ENCODE measurements at regions not wholly inside any gene's neighbourhood (a gene's known extent, or its start where the extent isn't known, plus 50 kb on each side); places are given as distances from the start of the nearest gene placed in this dataset.

GRCh38 chr2:128836559-128837100, 518.0 kb upstream of the HS6ST1 start:
- no peak for DNase-seq

GRCh38 chr2:128838244-128838643, 519.6 kb upstream of the HS6ST1 start:
- no peak for DNase-seq

GRCh38 chr2:128841803-128842202, 523.1 kb upstream of the HS6ST1 start:
- DNase-seq, result no peak

- DNase-seq, result no peak
Observed at GRCh38 chr2:128867311-128867710, 548.6 kb upstream of the HS6ST1 start.

- no peak for DNase-seq
Observed at GRCh38 chr2:128867936-128868636, 549.4 kb upstream of the HS6ST1 start.

- DNase-seq, result no peak
Observed at GRCh38 chr2:128868686-128869551, 550.3 kb upstream of the HS6ST1 start.

- DNase-seq, result no peak
Observed at GRCh38 chr2:128874608-128875007, 555.9 kb upstream of the HS6ST1 start.

- no peak for DNase-seq
Observed at GRCh38 chr2:128876986-128877983, 558.6 kb upstream of the HS6ST1 start.

GRCh38 chr2:128879161-128879560, 560.5 kb upstream of the HS6ST1 start:
- no peak for DNase-seq

GRCh38 chr2:128894896-128895295, 576.2 kb upstream of the HS6ST1 start:
- no peak for DNase-seq

- DNase-seq, result no peak
Observed at GRCh38 chr2:128901572-128902391, 583.1 kb upstream of the HS6ST1 start.

GRCh38 chr2:128903637-128904036, 585.0 kb upstream of the HS6ST1 start:
- no peak for DNase-seq

GRCh38 chr2:128911276-128911675, 592.6 kb upstream of the HS6ST1 start:
- DNase-seq, result no peak

- DNase-seq, result no peak
Observed at GRCh38 chr2:128914320-128914719, 595.7 kb upstream of the HS6ST1 start.

GRCh38 chr2:128921751-128922150, 603.1 kb upstream of the HS6ST1 start:
- DNase-seq, result no peak

GRCh38 chr2:128922154-128922553, 603.5 kb upstream of the HS6ST1 start:
- DNase-seq, result no peak

- DNase-seq, result no peak
Observed at GRCh38 chr2:128925631-128926030, 607.0 kb upstream of the HS6ST1 start.

GRCh38 chr2:128930101-128930500, 611.4 kb upstream of the HS6ST1 start:
- no peak for DNase-seq

- DNase-seq, result no peak
Observed at GRCh38 chr2:128940378-128940777, 621.7 kb upstream of the HS6ST1 start.

GRCh38 chr2:128941751-128942150, 623.1 kb upstream of the HS6ST1 start:
- DNase-seq, result no peak

- DNase-seq, result no peak
Observed at GRCh38 chr2:128949360-128949759, 630.7 kb upstream of the HS6ST1 start.

GRCh38 chr2:128950758-128951157, 632.1 kb upstream of the HS6ST1 start:
- no peak for DNase-seq

All from 8988T (cell line).